Right atrium auricular region (tissue), 2 donors: ENCODE measurements at regions not wholly inside any gene's neighbourhood (a gene's known extent, or its start where the extent isn't known, plus 50 kb on each side); places are given as distances from the start of the nearest gene placed in this dataset.

ENCODE experiments used
- DNase-seq: peaks from one replicate; pipeline ENCODE4 v3.0.0-alpha.2; 2019; ENCODE audit warnings: low spot score
- H3K27ac ChIP-seq, 2 donors: fragments of 200-600 bp; sonication (generic); 1 replicate in 1 of 2; 2 replicates in 1 of 2; pipeline ENCODE4 v1.5.1; 2016 to 2019
- H3K27me3 ChIP-seq, 2 donors: fragments of 200-600 bp; sonication (generic); one replicate each; pipeline versions ENCODE4 v1.5.1 to v1.6.0; 2017 to 2019
- H3K36me3 ChIP-seq: fragments of 200-600 bp; sonication (generic); one replicate; pipeline ENCODE4 v1.5.1; 2016
- H3K4me1 ChIP-seq, 2 donors: fragments of 200-600 bp; sonication (generic); one replicate each; pipeline versions ENCODE4 v1.5.1 to v1.6.0; 2017 to 2019
- H3K4me3 ChIP-seq, 2 donors: fragments of 200-600 bp; sonication (generic); 1 replicate in 1 of 2; 2 replicates in 1 of 2; pipeline ENCODE4 v1.5.1; 2017 to 2019; ENCODE audit warnings: mild to moderate bottlenecking in 1 of 2, moderate library complexity in 1 of 2
- H3K9me3 ChIP-seq, 2 donors: fragments of 200-600 bp; sonication (generic); one replicate each; pipeline ENCODE4 v1.5.1; 2019
- CTCF ChIP-seq, 2 donors: fragments of 200-600 bp; sonication (generic); IDR thresholded peaks; one replicate each; pipeline ENCODE4 v1.5.1; 2019; ENCODE audit warnings: antibody characterized with exemption in 2 of 2

- peaks cover 0 to 17% of the 10 kb centered on the region in 2 donors for H3K4me1 ChIP-seq
- H3K4me3 ChIP-seq, result no peak overlapping the region
- no peaks in the 10 kb centered on the region for H3K36me3 ChIP-seq
- peaks cover 0 to 14% of the 10 kb centered on the region in 2 donors for H3K9me3 ChIP-seq
- no peaks in the 10 kb centered on the region for H3K27me3 ChIP-seq
- no peak for TF ChIP-seq CTCF (IDR thresholded peaks at IDR 0.05)
- H3K27ac ChIP-seq, result no peak overlapping the region
- DNase-seq, result no peak
Measured at GRCh38 chr12:65606008-65606766, 218.1 kb upstream of the HMGA2 start.

GRCh38 chr12:65607401-65607841, 216.9 kb upstream of the HMGA2 start:
- DNase-seq, result no peak
- no peak overlapping the region for H3K4me3 ChIP-seq
- H3K27me3 ChIP-seq, result no peaks in the 10 kb centered on the region
- H3K27ac ChIP-seq, result no peak overlapping the region
- H3K36me3 ChIP-seq, result no peaks in the 10 kb centered on the region
- H3K9me3 ChIP-seq, result peaks cover 0 to 14% of the 10 kb centered on the region in 2 donors
- peaks cover 0 to 13% of the 10 kb centered on the region in 2 donors for H3K4me1 ChIP-seq
- no peak for TF ChIP-seq CTCF (IDR thresholded peaks at IDR 0.05)

- DNase-seq, result no peak
- no peaks in the 10 kb centered on the region for H3K27me3 ChIP-seq
- no peak for TF ChIP-seq CTCF (IDR thresholded peaks at IDR 0.05)
- H3K4me1 ChIP-seq, result peaks cover 0 to 7% of the 10 kb centered on the region in 2 donors
- no peaks in the 10 kb centered on the region for H3K36me3 ChIP-seq
- H3K27ac ChIP-seq, result no peak overlapping the region
- H3K9me3 ChIP-seq, result peaks cover 0 to 14% of the 10 kb centered on the region in 2 donors
- H3K4me3 ChIP-seq, result no peak overlapping the region
Measured at GRCh38 chr12:65608319-65608916, 215.9 kb upstream of the HMGA2 start.

GRCh38 chr12:65609359-65609771, 214.9 kb upstream of the HMGA2 start:
- Histone ChIP-seq H3K27me3 (no peaks in the 10 kb centered on the region), H3K36me3 (no peaks in the 10 kb centered on the region), H3K4me3 (no peak overlapping the region), H3K27ac (no peak overlapping the region), H3K4me1 (no peaks in the 10 kb centered on the region), H3K9me3 (peaks cover 0 to 14% of the 10 kb centered on the region in 2 donors)
- TF ChIP-seq CTCF (IDR thresholded peaks at IDR 0.05), result no peak
- DNase-seq, result no peak

GRCh38 chr12:65611396-65611795, 212.9 kb upstream of the HMGA2 start:
- Histone ChIP-seq H3K4me1 (no peaks in the 10 kb centered on the region), H3K36me3 (no peaks in the 10 kb centered on the region), H3K27me3 (no peaks in the 10 kb centered on the region), H3K9me3 (peaks cover 0 to 14% of the 10 kb centered on the region in 2 donors), H3K27ac (no peak overlapping the region), H3K4me3 (no peak overlapping the region)
- no peak for TF ChIP-seq CTCF (IDR thresholded peaks at IDR 0.05)
- no peak for DNase-seq
